ENCODE measurements at regions not wholly inside any gene's neighbourhood (a gene's known extent, or its start where the extent isn't known, plus 50 kb on each side); places are given as distances from the start of the nearest gene placed in this dataset.

GRCh38 chr16:86060381-86061317 is 161.7 kb downstream of the IRF8 start:
- Histone ChIP-seq H3K27me3 (no peaks in the 10 kb centered on the region), H3K9me3 (no peaks in the 10 kb centered on the region), H3K36me3 (no peaks in the 10 kb centered on the region), H3K27ac (peak overlapping the region; percentile 48 to 82 (median 62)), H3K4me3 (no peak overlapping the region), H3K4me1 (peaks cover 0 to 36% (median 27%) of the 10 kb centered on the region in 4 donors)
- WGBS, 2 donors, result 61 to 83% methylated on average over 28 of the region's 28 CpGs
- DNase-seq, result peak; percentile 62
- intact Hi-C loops (cut with DNase I), result no loop called here
- TF ChIP-seq POLR2A (IDR thresholded peaks at IDR 0.05), result no peak
- TF ChIP-seq CTCF (IDR thresholded peaks at IDR 0.05), result no peak
- TF ChIP-seq POLR2AphosphoS5 (IDR thresholded peaks at IDR 0.05), result peak in 2 of 4 donors; percentile 12 to 54
- TF ChIP-seq EP300 (IDR thresholded peaks at IDR 0.05), result peak in 1 of 4 donors; percentile 56

- TF ChIP-seq CTCF (IDR thresholded peaks at IDR 0.05) (no peak), POLR2A (IDR thresholded peaks at IDR 0.05) (no peak), POLR2AphosphoS5 (IDR thresholded peaks at IDR 0.05) (no peak), EP300 (IDR thresholded peaks at IDR 0.05) (no peak)
- no peak overlapping the region for H3K4me3 ChIP-seq
- H3K4me1 ChIP-seq, result peaks cover 0 to 36% (median 27%) of the 10 kb centered on the region in 4 donors
- intact Hi-C loops (cut with DNase I), result no loop called here
- H3K36me3 ChIP-seq, result no peaks in the 10 kb centered on the region
- peak overlapping the region in 3 of 4 donors; percentile 48 to 82 (median 66) for H3K27ac ChIP-seq
- H3K9me3 ChIP-seq, result no peaks in the 10 kb centered on the region
- 22 to 51% methylated on average over 11 of the region's 11 CpGs for WGBS, 2 donors
- H3K27me3 ChIP-seq, result no peaks in the 10 kb centered on the region
- DNase-seq, result peak; percentile 65
These were observed 162.3 kb downstream of the IRF8 start for GRCh38 chr16:86061318-86061695.

GRCh38 chr16:86061721-86062120 is 162.8 kb downstream of the IRF8 start:
- 65 to 75% methylated on average over 11 of the region's 11 CpGs for WGBS, 2 donors
- H3K9me3 ChIP-seq, result no peaks in the 10 kb centered on the region

GRCh38 chr16:86062271-86062965 is 163.5 kb downstream of the IRF8 start:
- WGBS, 2 donors, result 90 to 93% methylated on average over 19 of the region's 19 CpGs
- Histone ChIP-seq H3K9me3 (no peaks in the 10 kb centered on the region), H3K4me3 (no peak overlapping the region), H3K4me1 (peaks cover 0 to 36% (median 27%) of the 10 kb centered on the region in 4 donors), H3K36me3 (no peaks in the 10 kb centered on the region), H3K27me3 (no peaks in the 10 kb centered on the region), H3K27ac (peak overlapping the region in 1 of 4 donors; percentile 82)
- DNase-seq, result no peak
- intact Hi-C loops (cut with DNase I), result no loop called here
- TF ChIP-seq EP300 (IDR thresholded peaks at IDR 0.05), result no peak
- TF ChIP-seq POLR2AphosphoS5 (IDR thresholded peaks at IDR 0.05), result no peak
- no peak for TF ChIP-seq CTCF (IDR thresholded peaks at IDR 0.05)
- TF ChIP-seq POLR2A (IDR thresholded peaks at IDR 0.05), result no peak

More at GRCh38 chr16:86061721-86062120, 162.8 kb downstream of the IRF8 start:
- peaks cover 0 to 36% (median 27%) of the 10 kb centered on the region in 4 donors for H3K4me1 ChIP-seq
- no peak overlapping the region for H3K4me3 ChIP-seq
- peak overlapping the region in 2 of 4 donors; percentile 66 to 82 for H3K27ac ChIP-seq
- no peaks in the 10 kb centered on the region for H3K36me3 ChIP-seq
- no peaks in the 10 kb centered on the region for H3K27me3 ChIP-seq
- DNase-seq, result no peak
- intact Hi-C loops (cut with DNase I), result no loop called here
- TF ChIP-seq POLR2AphosphoS5 (IDR thresholded peaks at IDR 0.05) (peak in 1 of 4 donors; percentile 20), EP300 (IDR thresholded peaks at IDR 0.05) (no peak)

All from sigmoid colon (tissue), 6 donors.